Transverse colon (tissue), 4 donors: ENCODE measurements at regions not wholly inside any gene's neighbourhood (a gene's known extent, or its start where the extent isn't known, plus 50 kb on each side); places are given as distances from the start of the nearest gene placed in this dataset.

Source experiments
- DNase-seq: peaks from one replicate; pipeline ENCODE4 v3.0.0-alpha.2; 2019
- H3K27ac ChIP-seq, 4 donors: fragments of 200-600 bp; sonication (generic); 2 replicates each; pipeline ENCODE4 v1.5.1; 2016 to 2018; ENCODE audit warnings: inconsistent platforms in 4 of 4
- H3K27me3 ChIP-seq: fragments of 200-600 bp; sonication (generic); 2 replicates; pipeline ENCODE4 v1.5.1; 2017; ENCODE audit warnings: inconsistent platforms
- H3K36me3 ChIP-seq, 4 donors: fragments of 200-600 bp; sonication (generic); 2 replicates each; pipeline ENCODE4 v1.5.1; 2017 to 2019; ENCODE audit warnings: inconsistent platforms in 4 of 4
- H3K4me1 ChIP-seq, 4 donors: fragments of 200-600 bp; sonication (generic); 2 replicates each; pipeline ENCODE4 v1.5.1; 2017 to 2020; ENCODE audit warnings: inconsistent platforms in 4 of 4
- H3K4me3 ChIP-seq, 4 donors: fragments of 200-600 bp; sonication (generic); 1 replicate in 1 of 4; 2 replicates in 3 of 4; pipeline versions ENCODE4 v1.5.1 to v1.6.1; 2017 to 2019; ENCODE audit warnings: inconsistent platforms in 4 of 4
- H3K9me3 ChIP-seq, 2 donors: fragments of 200-600 bp; sonication (generic); 2 replicates each; pipeline ENCODE4 v1.5.1; 2017 to 2019; ENCODE audit warnings: inconsistent platforms in 2 of 2
- CTCF ChIP-seq, 5 experiments: fragments of 200-600 bp in 3 of 5; fragments of 450-650 bp in 2 of 5; sonication (generic) in 3 of 5; IDR thresholded peaks; 1 replicate in 2 of 5; 2 replicates in 3 of 5; pipeline ENCODE4 v1.5.1; 2016 to 2017; ENCODE audit warnings: antibody characterized with exemption in 5 of 5, inconsistent platforms in 3 of 5, mild to moderate bottlenecking in 2 of 5, moderate library complexity in 1 of 5
- EP300 ChIP-seq: sonication (generic); formaldehyde crosslinking; IDR thresholded peaks from one replicate; pipeline ENCODE4 v1.6.1; 2017; ENCODE audit warnings: antibody characterized with exemption, low read depth
- POLR2A ChIP-seq: fragments of 450-650 bp; IDR thresholded peaks from one replicate; pipeline ENCODE4 v1.6.1; 2016; ENCODE audit warnings: antibody characterized with exemption, mild to moderate bottlenecking, moderate library complexity
- POLR2AphosphoS5 ChIP-seq, 3 donors: sonication (generic); formaldehyde crosslinking; IDR thresholded peaks; one replicate each; pipeline ENCODE4 v1.6.1; 2016; ENCODE audit warnings: antibody characterized with exemption in 3 of 3
- WGBS, 2 donors: methylation state at CpG; one replicate each; pipeline ENCODE4 v1.1.5; 2018; ENCODE audit warnings: low coverage in 1 of 2; 5-methylcytosine and 5-hydroxymethylcytosine counted together
- in situ Hi-C, 4 donors: fragments of 200-750 bp; cut with MboI; loops; one replicate each; pipeline versions ENCODE4 v1.15.0 to v1.15.1; 2017; ENCODE audit warnings: low sequenced_read_pairs in 3 of 4, low pct_ligation_motif_present in 1 of 4, low pct_unique_long_range_greater_than_20kb in 1 of 4
- intact Hi-C: fragments of 100-400 bp; cut with DNase I; formaldehyde crosslinking; loops from one replicate; pipeline ENCODE4 v1.15.1; 2023; ENCODE audit warnings: low total_unique reads

DNA sequence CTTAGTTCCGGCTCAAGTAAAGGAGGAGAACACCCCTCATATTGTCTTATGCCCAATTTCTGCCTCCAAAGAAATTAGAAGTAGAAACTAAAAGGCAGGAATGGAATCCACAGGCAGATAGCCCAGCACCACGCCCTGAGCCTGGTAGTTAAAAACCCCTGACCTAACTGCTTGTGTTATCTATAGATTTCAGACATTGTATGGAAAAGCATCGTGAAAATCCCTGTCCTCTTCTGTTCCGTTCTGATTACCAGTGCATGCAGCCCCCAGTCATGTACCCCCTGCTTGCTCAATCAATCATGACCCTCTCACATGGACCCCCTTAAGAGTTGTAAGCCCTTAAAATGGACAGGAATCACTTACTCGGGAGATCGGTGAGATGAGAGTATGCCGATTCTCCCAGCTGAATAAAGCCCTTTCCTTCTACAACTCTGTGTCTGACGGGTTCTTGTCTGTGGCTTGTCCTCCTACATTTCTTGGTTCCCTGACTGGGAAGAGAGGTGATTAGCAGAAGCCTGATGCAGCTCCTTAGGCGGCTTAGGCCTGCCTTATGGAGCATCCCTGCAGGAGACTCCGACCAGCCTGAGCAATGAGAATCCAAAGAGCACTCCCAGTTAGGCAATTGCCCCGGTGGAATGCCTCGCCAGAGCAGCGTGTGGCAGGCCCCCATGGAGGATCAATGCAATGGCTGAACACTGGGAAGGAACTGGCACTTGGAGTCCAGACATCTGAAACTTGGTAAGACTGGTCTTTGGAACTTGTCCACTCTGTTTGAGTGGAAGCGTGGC, 362.6 kb upstream of the TCF4 start:
- TF ChIP-seq CTCF (IDR thresholded peaks at IDR 0.05), result no peak
- no peak for TF ChIP-seq POLR2A
- no peak for TF ChIP-seq POLR2AphosphoS5 (IDR thresholded peaks at IDR 0.05)
- no peak for TF ChIP-seq EP300
- Histone ChIP-seq H3K36me3 (no peaks in the 10 kb centered on the region), H3K4me3 (no peak overlapping the region), H3K27me3 (no peaks in the 10 kb centered on the region), H3K9me3 (no peaks in the 10 kb centered on the region), H3K27ac (no peak overlapping the region), H3K4me1 (no peaks in the 10 kb centered on the region)
- DNase-seq, result no peak
- in situ Hi-C loops, result no loop called here
- intact Hi-C loops, result no loop called here
- 89% methylated on average over 9 to 14 of the region's 14 CpGs for WGBS, 2 donors

GRCh38 chr18:55934821-55935220, 346.8 kb upstream of the TCF4 start:
- intact Hi-C loops, result no loop called here

DNA sequence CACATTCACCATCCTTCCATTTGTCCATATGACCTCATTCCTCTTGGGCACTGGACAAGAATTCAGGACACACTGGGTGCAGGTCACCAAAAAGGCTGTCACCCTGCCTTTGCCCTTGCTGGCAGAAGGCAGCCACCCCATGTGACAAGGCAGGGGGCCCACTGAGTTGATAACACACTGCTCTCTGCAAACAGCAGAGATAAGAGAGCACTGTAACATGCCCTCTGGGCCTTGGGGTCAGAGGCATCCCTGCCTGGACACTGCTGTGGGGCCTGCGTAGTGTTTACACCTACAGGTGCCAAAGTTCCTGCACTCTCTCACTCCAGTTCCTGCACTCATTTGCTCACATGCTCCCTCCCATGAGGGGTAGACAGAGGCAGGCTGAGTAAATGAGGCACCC, 344.7 kb upstream of the TCF4 start:
- Histone ChIP-seq H3K27ac (no peak overlapping the region), H3K27me3 (no peaks in the 10 kb centered on the region), H3K36me3 (no peaks in the 10 kb centered on the region), H3K4me3 (no peak overlapping the region), H3K4me1 (no peaks in the 10 kb centered on the region), H3K9me3 (peaks cover 11 to 13% of the 10 kb centered on the region in 2 donors)
- WGBS, 2 donors, result 96% methylated on average over 1 of the region's 1 CpG; no CpG with 5 or more reads in 1 of the 2 donors
- DNase-seq, result no peak
- intact Hi-C loops, result no loop called here
- in situ Hi-C loops, result no loop called here
- no peak for TF ChIP-seq POLR2AphosphoS5 (IDR thresholded peaks at IDR 0.05)
- TF ChIP-seq EP300, result no peak
- no peak for TF ChIP-seq CTCF (IDR thresholded peaks at IDR 0.05)
- TF ChIP-seq POLR2A, result no peak

More at GRCh38 chr18:55934821-55935220, 346.8 kb upstream of the TCF4 start:
- Histone ChIP-seq H3K4me3 (no peak overlapping the region), H3K36me3 (no peaks in the 10 kb centered on the region), H3K4me1 (no peaks in the 10 kb centered on the region), H3K9me3 (peaks cover 11 to 13% of the 10 kb centered on the region in 2 donors), H3K27ac (no peak overlapping the region), H3K27me3 (no peaks in the 10 kb centered on the region)
- DNase-seq, result no peak
- TF ChIP-seq POLR2A, result no peak
- no peak for TF ChIP-seq CTCF (IDR thresholded peaks at IDR 0.05)
- no peak for TF ChIP-seq EP300
- TF ChIP-seq POLR2AphosphoS5 (IDR thresholded peaks at IDR 0.05), result no peak
- in situ Hi-C loops, result no loop called here

GRCh38 chr18:55927831-55928230, 339.8 kb upstream of the TCF4 start:
- Histone ChIP-seq H3K36me3 (no peaks in the 10 kb centered on the region), H3K4me1 (no peaks in the 10 kb centered on the region), H3K9me3 (no peaks in the 10 kb centered on the region), H3K4me3 (no peak overlapping the region), H3K27ac (no peak overlapping the region), H3K27me3 (no peaks in the 10 kb centered on the region)
- WGBS, 2 donors, result 48 to 58% methylated on average over 3 of the region's 3 CpGs
- no peak for DNase-seq
- TF ChIP-seq POLR2AphosphoS5 (IDR thresholded peaks at IDR 0.05) (no peak), EP300 (no peak), POLR2A (no peak)
- intact Hi-C loops, result no loop called here
- in situ Hi-C loops, result no loop called here
